Adipocyte (in vitro differentiated cells): ENCODE measurements at regions not wholly inside any gene's neighbourhood (a gene's known extent, or its start where the extent isn't known, plus 50 kb on each side); places are given as distances from the start of the nearest gene placed in this dataset.

ENCODE experiments used
- DNase-seq: peaks from one replicate; pipeline ENCODE4 v3.0.0-alpha.2; 2015; ENCODE audit warnings: low read depth
- H3K27me3 ChIP-seq: replicated peaks from 2 replicates; pipeline ENCODE4 v1.7.0; 2013; ENCODE audit warnings: mild to moderate bottlenecking, low read length, moderate library complexity; ENCODE audit not compliant: control insufficient read depth, insufficient read depth
- H3K36me3 ChIP-seq: 2 replicates; pipeline ENCODE4 v1.7.0; 2013; ENCODE audit warnings: low read length, mild to moderate bottlenecking, moderate library complexity; ENCODE audit not compliant: control insufficient read depth, insufficient read depth, severe bottlenecking
- H3K4me1 ChIP-seq: 2 replicates; pipeline ENCODE4 v1.7.0; 2013; ENCODE audit warnings: mild to moderate bottlenecking, low read length, moderate library complexity; ENCODE audit not compliant: control insufficient read depth, insufficient read depth
- H3K4me3 ChIP-seq: 2 replicates; pipeline ENCODE4 v1.7.0; 2013; ENCODE audit warnings: mild to moderate bottlenecking, low read length, moderate library complexity
- H3K9ac ChIP-seq: 2 replicates; pipeline ENCODE4 v1.7.0; 2013; ENCODE audit warnings: mild to moderate bottlenecking, low read length, moderate library complexity
- H3K9me3 ChIP-seq: 2 replicates; pipeline ENCODE4 v1.7.0; 2013; ENCODE audit warnings: mild to moderate bottlenecking, low read length, moderate library complexity; ENCODE audit not compliant: control insufficient read depth

GRCh38 chr13:100853434-100853833 is 178.8 kb upstream of the TMTC4 start:
- Histone ChIP-seq H3K4me3 (no peak overlapping the region), H3K9ac (no peak overlapping the region), H3K27me3 (no peaks in the 10 kb centered on the region), H3K4me1 (no peaks in the 10 kb centered on the region), H3K36me3 (no peaks in the 10 kb centered on the region), H3K9me3 (no peaks in the 10 kb centered on the region)
- no peak for DNase-seq

- Histone ChIP-seq H3K27me3 (no peaks in the 10 kb centered on the region), H3K4me3 (no peak overlapping the region), H3K9ac (no peak overlapping the region), H3K9me3 (no peaks in the 10 kb centered on the region), H3K4me1 (no peaks in the 10 kb centered on the region), H3K36me3 (no peaks in the 10 kb centered on the region)
- no peak for DNase-seq
These were observed 177.6 kb upstream of the TMTC4 start for GRCh38 chr13:100852146-100852545.

- no peak overlapping the region for H3K4me3 ChIP-seq
- H3K27me3 ChIP-seq = no peaks in the 10 kb centered on the region
- H3K36me3 ChIP-seq = no peaks in the 10 kb centered on the region
- no peak overlapping the region for H3K9ac ChIP-seq
- peaks cover 6% of the 10 kb centered on the region for H3K4me1 ChIP-seq
- DNase-seq = no peak
- H3K9me3 ChIP-seq = no peaks in the 10 kb centered on the region
These were observed 173.7 kb upstream of the TMTC4 start for GRCh38 chr13:100848304-100848703.

- DNase-seq = no peak
- no peaks in the 10 kb centered on the region for H3K27me3 ChIP-seq
- no peak overlapping the region for H3K4me3 ChIP-seq
- H3K9ac ChIP-seq = no peak overlapping the region
- no peaks in the 10 kb centered on the region for H3K9me3 ChIP-seq
- peaks cover 20% of the 10 kb centered on the region for H3K4me1 ChIP-seq
- H3K36me3 ChIP-seq = no peaks in the 10 kb centered on the region
These were observed 170.6 kb upstream of the TMTC4 start for GRCh38 chr13:100845128-100845757.

GRCh38 chr13:100842136-100842535 is 167.5 kb upstream of the TMTC4 start:
- no peaks in the 10 kb centered on the region for H3K27me3 ChIP-seq
- no peaks in the 10 kb centered on the region for H3K9me3 ChIP-seq
- no peaks in the 10 kb centered on the region for H3K36me3 ChIP-seq
- H3K9ac ChIP-seq = peak overlapping the region; percentile 17
- DNase-seq = no peak
- peaks cover 20% of the 10 kb centered on the region for H3K4me1 ChIP-seq
- peak overlapping the region; percentile 16 for H3K4me3 ChIP-seq

- H3K4me3 ChIP-seq = no peak overlapping the region
- no peaks in the 10 kb centered on the region for H3K27me3 ChIP-seq
- H3K9me3 ChIP-seq = no peaks in the 10 kb centered on the region
- DNase-seq = no peak
- no peaks in the 10 kb centered on the region for H3K36me3 ChIP-seq
- H3K9ac ChIP-seq = no peak overlapping the region
- peaks cover 15% of the 10 kb centered on the region for H3K4me1 ChIP-seq
These were observed 163.8 kb upstream of the TMTC4 start for GRCh38 chr13:100838387-100838786.

GRCh38 chr13:100837631-100838030 is 163.0 kb upstream of the TMTC4 start:
- no peak overlapping the region for H3K4me3 ChIP-seq
- H3K27me3 ChIP-seq = no peaks in the 10 kb centered on the region
- H3K9ac ChIP-seq = no peak overlapping the region
- H3K4me1 ChIP-seq = peaks cover 7% of the 10 kb centered on the region
- DNase-seq = no peak
- no peaks in the 10 kb centered on the region for H3K36me3 ChIP-seq
- H3K9me3 ChIP-seq = no peaks in the 10 kb centered on the region

GRCh38 chr13:100836711-100837110 is 162.1 kb upstream of the TMTC4 start:
- Histone ChIP-seq H3K27me3 (no peaks in the 10 kb centered on the region), H3K9me3 (no peaks in the 10 kb centered on the region), H3K4me3 (no peak overlapping the region), H3K9ac (no peak overlapping the region), H3K36me3 (no peaks in the 10 kb centered on the region), H3K4me1 (no peaks in the 10 kb centered on the region)
- peak; percentile 26 for DNase-seq

GRCh38 chr13:100835695-100836094 is 161.1 kb upstream of the TMTC4 start:
- Histone ChIP-seq H3K9ac (no peak overlapping the region), H3K36me3 (no peaks in the 10 kb centered on the region), H3K4me1 (no peaks in the 10 kb centered on the region), H3K9me3 (no peaks in the 10 kb centered on the region), H3K4me3 (no peak overlapping the region), H3K27me3 (no peaks in the 10 kb centered on the region)
- no peak for DNase-seq

GRCh38 chr13:100833427-100833826 is 158.8 kb upstream of the TMTC4 start:
- Histone ChIP-seq H3K4me3 (no peak overlapping the region), H3K9me3 (peaks cover 9% of the 10 kb centered on the region), H3K4me1 (peaks cover 1% of the 10 kb centered on the region), H3K36me3 (no peaks in the 10 kb centered on the region), H3K9ac (no peak overlapping the region), H3K27me3 (no peaks in the 10 kb centered on the region)
- no peak for DNase-seq

- Histone ChIP-seq H3K4me1 (peaks cover 50% of the 10 kb centered on the region), H3K36me3 (no peaks in the 10 kb centered on the region), H3K9ac (peak overlapping the region; percentile 77), H3K27me3 (no peaks in the 10 kb centered on the region), H3K9me3 (peaks cover 9% of the 10 kb centered on the region), H3K4me3 (peak overlapping the region; percentile 40)
- DNase-seq = no peak
These were observed 153.6 kb upstream of the TMTC4 start for GRCh38 chr13:100828226-100828625.
